Liver (tissue), 7 donors: ENCODE measurements at regions not wholly inside any gene's neighbourhood (a gene's known extent, or its start where the extent isn't known, plus 50 kb on each side); places are given as distances from the start of the nearest gene placed in this dataset.

Experiments used
- DNase-seq: peaks from one replicate; pipeline ENCODE4 v3.0.0-alpha.2; 2017; ENCODE audit warnings: low spot score
- H3K27ac ChIP-seq, 2 donors: one replicate each; pipeline ENCODE4 v1.7.0; 2013; ENCODE audit warnings: inconsistent platforms in 2 of 2, low read length in 2 of 2, control low read depth in 1 of 2, low read depth in 1 of 2, mild to moderate bottlenecking in 1 of 2
- H3K27me3 ChIP-seq, 4 donors: one replicate each; pipeline versions ENCODE4 v1.6.1 to v1.7.0; 2013; ENCODE audit warnings: low read length in 3 of 4, inconsistent platforms in 1 of 4, mild to moderate bottlenecking in 1 of 4, moderate library complexity in 1 of 4; ENCODE audit not compliant: control insufficient read depth in 4 of 4, insufficient read depth in 4 of 4
- H3K36me3 ChIP-seq, 4 donors: one replicate each; pipeline versions ENCODE4 v1.6.1 to v1.7.0; 2013; ENCODE audit warnings: low read length in 3 of 4, mild to moderate bottlenecking in 3 of 4, low read depth in 1 of 4, moderate library complexity in 1 of 4; ENCODE audit not compliant: control insufficient read depth in 4 of 4, insufficient read depth in 3 of 4
- H3K4me1 ChIP-seq, 4 donors: one replicate each; pipeline versions ENCODE4 v1.6.1 to v1.7.0; 2013; ENCODE audit warnings: low read length in 3 of 4, mild to moderate bottlenecking in 3 of 4, moderate library complexity in 1 of 4; ENCODE audit not compliant: control insufficient read depth in 4 of 4, insufficient read depth in 4 of 4
- H3K4me3 ChIP-seq, 3 donors: one replicate each; pipeline versions ENCODE4 v1.6.1 to v1.7.0; 2013; ENCODE audit warnings: low read length in 3 of 3, control low read depth in 1 of 3, low read depth in 1 of 3, mild to moderate bottlenecking in 1 of 3
- H3K9ac ChIP-seq, 2 donors: one replicate each; pipeline ENCODE4 v1.7.0; 2013; ENCODE audit warnings: low read length in 2 of 2, mild to moderate bottlenecking in 2 of 2, moderate library complexity in 2 of 2, control low read depth in 1 of 2, low read depth in 1 of 2
- H3K9me3 ChIP-seq, 4 donors: one replicate each; pipeline versions ENCODE4 v1.6.1 to v1.7.0; 2013; ENCODE audit warnings: low read length in 3 of 4; ENCODE audit not compliant: control insufficient read depth in 4 of 4
- FOXA1 ChIP-seq: IDR thresholded peaks from 2 replicates; pipeline ENCODE4 v1.6.1; 2016; ENCODE audit warnings: antibody characterized with exemption
- HNF4A ChIP-seq, 2 donors: conservative IDR thresholded peaks; 2 replicates each; pipeline ENCODE4 v1.6.1; 2016; ENCODE audit warnings: antibody characterized with exemption in 2 of 2, mild to moderate bottlenecking in 2 of 2
- HNF4G ChIP-seq: IDR thresholded peaks from 2 replicates; pipeline ENCODE4 v1.6.1; 2016; ENCODE audit warnings: antibody characterized with exemption
- NR2F2 ChIP-seq: IDR thresholded peaks from 2 replicates; pipeline ENCODE4 v1.6.1; 2016; ENCODE audit warnings: antibody characterized with exemption
- RAD21 ChIP-seq, 2 donors: IDR thresholded peaks; 2 replicates each; pipeline ENCODE4 v1.6.1; 2016; ENCODE audit warnings: antibody characterized with exemption in 2 of 2, mild to moderate bottlenecking in 2 of 2
- YY1 ChIP-seq: IDR thresholded peaks from 2 replicates; pipeline ENCODE4 v1.6.1; 2016; ENCODE audit warnings: antibody characterized with exemption, mild to moderate bottlenecking
- ZBTB33 ChIP-seq: IDR thresholded peaks from 2 replicates; pipeline ENCODE4 v1.6.1; 2016; ENCODE audit warnings: antibody characterized with exemption
- WGBS: extraction: QIAGEN DNeasy Blood & Tissue Kit; methylation state at CpG from one replicate; pipeline ENCODE4 v1.1.7; 2013; 5-methylcytosine and 5-hydroxymethylcytosine counted together
- TF ChIP-seq, protein P1 (sequence below): IDR thresholded peaks from 2 replicates; pipeline ENCODE4 v1.6.1; 2016; ENCODE audit warnings: antibody characterized with exemption, mild to moderate bottlenecking
- TF ChIP-seq, protein P2 (sequence below): IDR thresholded peaks from 2 replicates; pipeline ENCODE4 v1.6.1; 2016; ENCODE audit warnings: antibody characterized with exemption
- donor health status: healthy.
- donor health status: healthy.
- donor health status: healthy.
- donor health status: healthy.

DNA sequence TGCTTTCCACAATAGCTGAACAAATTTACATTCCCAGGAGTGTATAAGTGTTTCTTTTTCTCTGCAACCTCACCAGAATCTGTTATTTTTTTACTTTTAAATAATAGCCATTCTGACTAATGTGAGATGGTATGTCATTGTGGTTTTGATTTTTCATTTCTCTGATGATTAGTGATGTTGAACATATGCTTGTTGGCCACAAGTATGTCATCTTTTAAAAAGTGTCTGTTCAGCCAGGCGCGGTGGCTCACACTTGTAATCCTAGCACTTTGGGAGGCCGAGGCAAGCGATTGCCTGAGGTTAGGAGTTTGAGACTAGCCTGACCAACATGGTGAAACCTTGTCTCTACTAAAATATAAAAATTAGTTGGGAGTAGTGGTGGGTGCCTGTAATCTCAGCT lies 619.3 kb downstream of the SI start (continued):
- TF ChIP-seq, protein P1, sequence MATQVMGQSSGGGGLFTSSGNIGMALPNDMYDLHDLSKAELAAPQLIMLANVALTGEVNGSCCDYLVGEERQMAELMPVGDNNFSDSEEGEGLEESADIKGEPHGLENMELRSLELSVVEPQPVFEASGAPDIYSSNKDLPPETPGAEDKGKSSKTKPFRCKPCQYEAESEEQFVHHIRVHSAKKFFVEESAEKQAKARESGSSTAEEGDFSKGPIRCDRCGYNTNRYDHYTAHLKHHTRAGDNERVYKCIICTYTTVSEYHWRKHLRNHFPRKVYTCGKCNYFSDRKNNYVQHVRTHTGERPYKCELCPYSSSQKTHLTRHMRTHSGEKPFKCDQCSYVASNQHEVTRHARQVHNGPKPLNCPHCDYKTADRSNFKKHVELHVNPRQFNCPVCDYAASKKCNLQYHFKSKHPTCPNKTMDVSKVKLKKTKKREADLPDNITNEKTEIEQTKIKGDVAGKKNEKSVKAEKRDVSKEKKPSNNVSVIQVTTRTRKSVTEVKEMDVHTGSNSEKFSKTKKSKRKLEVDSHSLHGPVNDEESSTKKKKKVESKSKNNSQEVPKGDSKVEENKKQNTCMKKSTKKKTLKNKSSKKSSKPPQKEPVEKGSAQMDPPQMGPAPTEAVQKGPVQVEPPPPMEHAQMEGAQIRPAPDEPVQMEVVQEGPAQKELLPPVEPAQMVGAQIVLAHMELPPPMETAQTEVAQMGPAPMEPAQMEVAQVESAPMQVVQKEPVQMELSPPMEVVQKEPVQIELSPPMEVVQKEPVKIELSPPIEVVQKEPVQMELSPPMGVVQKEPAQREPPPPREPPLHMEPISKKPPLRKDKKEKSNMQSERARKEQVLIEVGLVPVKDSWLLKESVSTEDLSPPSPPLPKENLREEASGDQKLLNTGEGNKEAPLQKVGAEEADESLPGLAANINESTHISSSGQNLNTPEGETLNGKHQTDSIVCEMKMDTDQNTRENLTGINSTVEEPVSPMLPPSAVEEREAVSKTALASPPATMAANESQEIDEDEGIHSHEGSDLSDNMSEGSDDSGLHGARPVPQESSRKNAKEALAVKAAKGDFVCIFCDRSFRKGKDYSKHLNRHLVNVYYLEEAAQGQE, result no peak
- TF ChIP-seq FOXA1 (no peak), HNF4G (no peak)

DNA sequence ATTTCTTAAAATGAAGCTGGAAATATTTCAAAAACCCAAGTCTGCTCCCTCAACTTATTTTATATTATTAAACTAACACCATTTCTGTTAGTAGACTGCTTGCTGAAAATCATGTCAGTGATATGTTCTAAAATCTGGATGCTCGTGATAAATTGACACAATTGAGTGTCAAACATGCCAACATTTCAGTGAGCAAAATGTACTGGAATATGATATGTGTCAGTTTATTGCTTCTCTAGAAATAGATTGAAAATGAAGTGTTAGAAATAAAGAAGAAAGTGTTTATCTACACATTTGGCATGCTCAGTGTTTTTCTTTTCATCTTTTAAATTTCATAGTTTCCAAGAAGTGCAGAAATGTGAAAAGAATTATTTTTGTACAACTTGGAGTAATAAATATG lies 624.6 kb downstream of the SI start:
- Histone ChIP-seq H3K4me1 (peaks cover 0 to 3% (median 0%) of the 10 kb centered on the region in 4 donors), H3K4me3 (no peak overlapping the region), H3K9ac (no peak overlapping the region), H3K27me3 (no peaks in the 10 kb centered on the region), H3K27ac (no peak overlapping the region), H3K9me3 (no peaks in the 10 kb centered on the region), H3K36me3 (no peaks in the 10 kb centered on the region)
- DNase-seq, result no peak
- TF ChIP-seq, protein P2, sequence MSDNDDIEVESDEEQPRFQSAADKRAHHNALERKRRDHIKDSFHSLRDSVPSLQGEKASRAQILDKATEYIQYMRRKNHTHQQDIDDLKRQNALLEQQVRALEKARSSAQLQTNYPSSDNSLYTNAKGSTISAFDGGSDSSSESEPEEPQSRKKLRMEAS, result no peak
- TF ChIP-seq YY1 (no peak), RAD21 (IDR thresholded peaks at IDR 0.05) (no peak), ZBTB33 (no peak), NR2F2 (no peak)
- 77% methylated on average over 1 of the region's 1 CpG for WGBS

DNA sequence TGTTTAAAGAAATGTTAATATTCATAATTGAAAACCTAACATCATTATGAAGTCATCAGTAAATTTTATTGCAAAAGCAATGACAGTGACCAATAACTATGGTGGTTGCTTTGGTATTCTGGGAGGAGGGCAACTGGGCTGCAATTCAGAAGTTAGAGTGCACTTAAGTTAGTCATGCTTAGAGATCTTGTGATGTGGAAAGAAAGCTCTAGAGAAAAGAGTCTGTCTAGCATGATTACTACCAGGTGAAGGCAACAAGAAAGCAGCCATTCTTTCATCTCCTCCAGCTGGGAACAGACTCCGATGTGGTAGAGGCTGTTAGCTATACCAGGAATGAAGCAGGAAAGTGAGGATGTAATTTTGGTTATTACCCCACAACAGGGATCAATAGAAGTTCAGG lies 625.6 kb downstream of the SI start:
- no peak overlapping the region for H3K4me3 ChIP-seq
- no peak overlapping the region for H3K27ac ChIP-seq
- TF ChIP-seq HNF4A (conservative IDR thresholded peaks at IDR 0.05) (no peak), FOXA1 (no peak)
- 88% methylated on average over 1 of the region's 1 CpG for WGBS
- H3K36me3 ChIP-seq, result no peaks in the 10 kb centered on the region
- H3K9ac ChIP-seq, result no peak overlapping the region
- no peaks in the 10 kb centered on the region for H3K27me3 ChIP-seq
- no peak for DNase-seq
- H3K9me3 ChIP-seq, result no peaks in the 10 kb centered on the region
- peaks cover 0 to 3% (median 0%) of the 10 kb centered on the region in 4 donors for H3K4me1 ChIP-seq

DNA sequence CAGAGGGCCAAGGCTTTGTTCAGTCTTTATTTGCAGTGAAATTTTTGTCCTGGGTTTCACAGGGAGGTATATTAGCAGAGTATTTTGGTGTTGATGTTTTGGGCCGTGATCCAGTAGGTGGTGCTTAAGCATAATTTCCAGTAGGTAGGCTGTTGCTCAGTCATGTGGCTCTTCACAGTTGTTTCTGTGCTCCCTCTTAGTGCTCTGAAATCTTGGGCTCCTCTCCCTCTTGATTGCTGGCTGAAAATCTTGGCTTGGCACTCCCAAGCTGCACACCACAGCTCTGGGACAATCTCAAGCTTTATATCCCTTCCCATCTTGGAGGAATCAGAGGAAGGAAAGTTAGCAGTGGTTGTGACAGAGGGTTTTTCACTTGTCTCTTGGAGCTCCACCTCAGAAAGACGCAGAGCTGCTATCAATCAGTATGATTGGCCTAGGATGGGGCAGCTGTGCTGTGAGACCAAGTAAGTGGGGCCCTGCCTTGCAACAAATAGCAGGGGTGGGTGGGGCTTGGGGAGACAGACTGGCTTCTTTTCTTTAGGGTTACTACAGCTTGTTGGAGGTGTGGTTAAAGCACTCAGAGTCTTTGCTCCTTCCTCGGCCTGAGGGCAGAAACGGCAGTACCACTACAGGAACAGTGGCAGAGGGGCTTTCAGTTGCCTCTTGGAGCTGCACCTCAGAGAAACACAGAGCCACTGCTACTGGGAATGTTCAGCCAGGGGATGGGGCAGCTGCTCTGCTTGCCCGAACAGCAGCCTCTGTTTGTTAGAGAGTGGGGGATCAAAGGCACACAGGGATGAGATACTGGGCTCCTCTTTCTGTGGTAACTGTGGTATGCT lies 627.0 kb downstream of the SI start:
- TF ChIP-seq NR2F2 (no peak), HNF4G (no peak), RAD21 (IDR thresholded peaks at IDR 0.05) (peak; percentile 40 to 42)
- Histone ChIP-seq H3K4me3 (no peak overlapping the region), H3K36me3 (no peaks in the 10 kb centered on the region), H3K27me3 (no peaks in the 10 kb centered on the region), H3K27ac (peak overlapping the region in 1 of 2 donors; percentile 25), H3K4me1 (peaks cover 0 to 3% (median 0%) of the 10 kb centered on the region in 4 donors), H3K9me3 (no peaks in the 10 kb centered on the region), H3K9ac (no peak overlapping the region)
- DNase-seq, result no peak
- 88% methylated on average over 5 of the region's 5 CpGs for WGBS
